ENCODE measurements at regions not wholly inside any gene's neighbourhood (a gene's known extent, or its start where the extent isn't known, plus 50 kb on each side); places are given as distances from the start of the nearest gene placed in this dataset.

GRCh38 chr4:156100651-156101050, 147.0 kb upstream of the CTSO start:
- H3K9me2 ChIP-seq (ENCODE audit: insufficient read depth) = no peaks in the 10 kb centered on the region
- H3K9me3 Mint-ChIP-seq = no peaks in the 10 kb centered on the region
- H4K20me1 ChIP-seq (replicated peaks; ENCODE audit: insufficient read depth) = no peaks in the 10 kb centered on the region
- no peaks in the 10 kb centered on the region for H3K36me3 ChIP-seq (ENCODE audit: insufficient read depth)
- H3K4me2 ChIP-seq = no peak overlapping the region
- no peaks in the 10 kb centered on the region for H3K4me1 ChIP-seq (ENCODE audit: insufficient read depth)
- no peaks in the 10 kb centered on the region for H3K27me3 ChIP-seq (ENCODE audit: insufficient read depth)
- no peaks in the 10 kb centered on the region for H3K79me2 ChIP-seq (replicated peaks; ENCODE audit: insufficient read depth)
- no peak overlapping the region for H3K27ac Mint-ChIP-seq
- DNase-seq (ENCODE audit: low spot score) (no peak), ATAC-seq (no peak)
- no peak overlapping the region for H3K4me3 ChIP-seq
- no peak overlapping the region for H2AFZ ChIP-seq
- TF ChIP-seq REST (IDR thresholded peaks at IDR 0.05; ENCODE audit: unreplicated experiment) (no peak), STAT1 (IDR thresholded peaks at IDR 0.05; ENCODE audit: unreplicated experiment) (no peak), POLR2AphosphoS5 (IDR thresholded peaks at IDR 0.05; ENCODE audit: low read depth) (no peak), CREB1 (CRISPR knock-in tag; IDR thresholded peaks at IDR 0.05; ENCODE audit: low read depth) (no peak), EZH2 (IDR thresholded peaks at IDR 0.05; ENCODE audit: low read depth, unreplicated experiment) (no peak), ETS1 (IDR thresholded peaks at IDR 0.05) (no peak), ZNF331 (CRISPR knock-in tag; IDR thresholded peaks at IDR 0.05; ENCODE audit: low read depth) (no peak), ZNF114 (CRISPR knock-in tag; IDR thresholded peaks at IDR 0.05) (no peak), NANOG (IDR thresholded peaks at IDR 0.05; ENCODE audit: borderline replicate concordance) (no peak), EZH2phosphoT487 (IDR thresholded peaks at IDR 0.05; ENCODE audit: unreplicated experiment) (no peak), ZNF462 (CRISPR knock-in tag; IDR thresholded peaks at IDR 0.05) (no peak), JUNB (IDR thresholded peaks at IDR 0.05; ENCODE audit: unreplicated experiment) (no peak)
- TF ChIP-seq, protein P1, sequence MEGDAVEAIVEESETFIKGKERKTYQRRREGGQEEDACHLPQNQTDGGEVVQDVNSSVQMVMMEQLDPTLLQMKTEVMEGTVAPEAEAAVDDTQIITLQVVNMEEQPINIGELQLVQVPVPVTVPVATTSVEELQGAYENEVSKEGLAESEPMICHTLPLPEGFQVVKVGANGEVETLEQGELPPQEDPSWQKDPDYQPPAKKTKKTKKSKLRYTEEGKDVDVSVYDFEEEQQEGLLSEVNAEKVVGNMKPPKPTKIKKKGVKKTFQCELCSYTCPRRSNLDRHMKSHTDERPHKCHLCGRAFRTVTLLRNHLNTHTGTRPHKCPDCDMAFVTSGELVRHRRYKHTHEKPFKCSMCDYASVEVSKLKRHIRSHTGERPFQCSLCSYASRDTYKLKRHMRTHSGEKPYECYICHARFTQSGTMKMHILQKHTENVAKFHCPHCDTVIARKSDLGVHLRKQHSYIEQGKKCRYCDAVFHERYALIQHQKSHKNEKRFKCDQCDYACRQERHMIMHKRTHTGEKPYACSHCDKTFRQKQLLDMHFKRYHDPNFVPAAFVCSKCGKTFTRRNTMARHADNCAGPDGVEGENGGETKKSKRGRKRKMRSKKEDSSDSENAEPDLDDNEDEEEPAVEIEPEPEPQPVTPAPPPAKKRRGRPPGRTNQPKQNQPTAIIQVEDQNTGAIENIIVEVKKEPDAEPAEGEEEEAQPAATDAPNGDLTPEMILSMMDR (conservative IDR thresholded peaks at IDR 0.05; ENCODE audit: low read depth in 2 of 2) = no peak
- H3F3A ChIP-seq (replicated peaks; ENCODE audit: low read depth) = no peaks in the 10 kb centered on the region
- peaks cover 4% of the 10 kb centered on the region; the same call in 2 of the 3 replicates for H3K4me1 Mint-ChIP-seq
- no peaks in the 10 kb centered on the region for H3K36me3 Mint-ChIP-seq (ENCODE audit: low read depth)
- no peaks in the 10 kb centered on the region for H3K27me3 Mint-ChIP-seq (ENCODE audit: insufficient read depth, low read depth, poor library complexity)
- no peak overlapping the region for H3K4me3 Mint-ChIP-seq
- no peak overlapping the region for H3K27ac ChIP-seq (ENCODE audit: low read depth)

All from GM23338 (cell line).